COR-L47 (cell line): ENCODE measurements at regions not wholly inside any gene's neighbourhood (a gene's known extent, or its start where the extent isn't known, plus 50 kb on each side); places are given as distances from the start of the nearest gene placed in this dataset.

Source experiments
- DNase-seq: peaks from one replicate; lab custom pipeline; 2025; lab: John Stamatoyannopoulos, UW

GRCh38 chr10:59553162-59553900 lies 156.3 kb downstream of the SLC16A9 start:
- DNase-seq: no peak

- no peak for DNase-seq
Observed at GRCh38 chr10:59550061-59550460, 159.6 kb downstream of the SLC16A9 start.

- no peak for DNase-seq
Observed at GRCh38 chr10:59538623-59539022, 171.0 kb downstream of the SLC16A9 start.

- no peak for DNase-seq
Observed at GRCh38 chr10:59537501-59537900, 172.1 kb downstream of the SLC16A9 start.

GRCh38 chr10:59536167-59537014 lies 173.3 kb downstream of the SLC16A9 start:
- DNase-seq: no peak

GRCh38 chr10:59524348-59524747 lies 162.0 kb upstream of the FAM13C start:
- DNase-seq: no peak

GRCh38 chr10:59523851-59524250 lies 161.5 kb upstream of the FAM13C start:
- DNase-seq: no peak

GRCh38 chr10:59517996-59518395 lies 155.6 kb upstream of the FAM13C start:
- no peak for DNase-seq

- no peak for DNase-seq
Observed at GRCh38 chr10:59517341-59517899, 155.1 kb upstream of the FAM13C start.

GRCh38 chr10:59513558-59513957 lies 151.2 kb upstream of the FAM13C start:
- DNase-seq: no peak

- DNase-seq: no peak
Observed at GRCh38 chr10:59512951-59513350, 150.6 kb upstream of the FAM13C start.

GRCh38 chr10:59508956-59509355 lies 146.6 kb upstream of the FAM13C start:
- DNase-seq: no peak

GRCh38 chr10:59508296-59508695 lies 145.9 kb upstream of the FAM13C start:
- no peak for DNase-seq

GRCh38 chr10:59505926-59506325 lies 143.6 kb upstream of the FAM13C start:
- DNase-seq: no peak

- no peak for DNase-seq
Observed at GRCh38 chr10:59499460-59499859, 137.1 kb upstream of the FAM13C start.

GRCh38 chr10:59493017-59493416 lies 130.7 kb upstream of the FAM13C start:
- no peak for DNase-seq

- no peak for DNase-seq
Observed at GRCh38 chr10:59479426-59479825, 117.1 kb upstream of the FAM13C start.

- DNase-seq: no peak
Observed at GRCh38 chr10:59470570-59470969, 108.2 kb upstream of the FAM13C start.

GRCh38 chr10:59465088-59465487 lies 102.7 kb upstream of the FAM13C start:
- peak; percentile 13 for DNase-seq

GRCh38 chr10:59464483-59464882 lies 102.1 kb upstream of the FAM13C start:
- no peak for DNase-seq

- DNase-seq: no peak
Observed at GRCh38 chr10:59463909-59464308, 101.6 kb upstream of the FAM13C start.

- no peak for DNase-seq
Observed at GRCh38 chr10:59460601-59461000, 98.3 kb upstream of the FAM13C start.

- no peak for DNase-seq
Observed at GRCh38 chr10:59456199-59456598, 93.8 kb upstream of the FAM13C start.
